SU-DHL-6 (cell line): ENCODE measurements at regions not wholly inside any gene's neighbourhood (a gene's known extent, or its start where the extent isn't known, plus 50 kb on each side); places are given as distances from the start of the nearest gene placed in this dataset.

Experiments used
- H2AFZ ChIP-seq: fragments of 200-600 bp; sonication (generic); 2 replicates; pipeline ENCODE4 v1.6.1; 2014; ENCODE audit warnings: low read depth, mild to moderate bottlenecking, moderate library complexity, mixed read lengths, antibody characterized with exemption, low read length; ENCODE audit not compliant: severe bottlenecking
- H3F3A ChIP-seq: fragments of 200-600 bp; shearing (Covaris generic); 2 replicates; pipeline ENCODE4 v1.6.0; 2016; ENCODE audit warnings: antibody characterized with exemption, mild to moderate bottlenecking; ENCODE audit not compliant: insufficient read depth
- H3K27ac ChIP-seq: fragments of 200-600 bp; sonication (generic); 2 replicates; pipeline ENCODE4 v1.5.1; 2016; ENCODE audit warnings: low read depth, mild to moderate bottlenecking, low read length, moderate library complexity, mixed read lengths
- H3K27me3 ChIP-seq: fragments of 200-600 bp; sonication (generic), shearing (Covaris generic); 2 replicates; pipeline ENCODE4 v1.6.0; 2014; ENCODE audit warnings: mild to moderate bottlenecking, low read length
- H3K36me3 ChIP-seq: fragments of 200-600 bp; sonication (generic); 2 replicates; pipeline ENCODE4 v1.6.1; 2014; ENCODE audit warnings: mild to moderate bottlenecking, low read length, mixed read lengths
- H3K4me2 ChIP-seq: fragments of 300-600, 200-600 bp; shearing (Covaris generic), sonication (generic); 2 replicates; pipeline ENCODE4 v1.6.0; 2014; ENCODE audit warnings: low read length, low read depth, mild to moderate bottlenecking; ENCODE audit not compliant: poor library complexity, severe bottlenecking
- H3K4me3 ChIP-seq: fragments of 200-600 bp; sonication (generic); 2 replicates; pipeline ENCODE4 v1.5.1; 2014; ENCODE audit warnings: antibody characterized with exemption, low read length, mild to moderate bottlenecking, mixed read lengths; ENCODE audit not compliant: insufficient read depth, poor library complexity, severe bottlenecking
- H3K79me2 ChIP-seq: fragments of 200-600 bp; sonication (generic); 2 replicates; pipeline ENCODE4 v1.6.1; 2014; ENCODE audit warnings: mild to moderate bottlenecking, low read length, moderate library complexity; ENCODE audit not compliant: insufficient read depth
- H3K9ac ChIP-seq: fragments of 200-600 bp; sonication (generic); 2 replicates; pipeline ENCODE4 v1.7.0; 2014; ENCODE audit warnings: mild to moderate bottlenecking, low read length
- H3K9me2 ChIP-seq: fragments of 200-600 bp; sonication (generic); replicated peaks from 2 replicates; pipeline ENCODE4 v1.6.1; 2014; ENCODE audit warnings: low read length; ENCODE audit not compliant: insufficient read depth
- H3K9me3 ChIP-seq: fragments of 200-600 bp; sonication (generic); 2 replicates; pipeline ENCODE4 v1.6.1; 2014; ENCODE audit warnings: low read length, mixed read lengths; ENCODE audit not compliant: insufficient read depth
- H4K20me1 ChIP-seq: fragments of 200-600 bp; sonication (generic); 2 replicates; pipeline ENCODE4 v1.6.1; 2014; ENCODE audit warnings: low read depth, mild to moderate bottlenecking, antibody characterized with exemption, low read length, moderate library complexity, mixed read lengths
- EZH2phosphoT487 ChIP-seq: fragments of 200-600 bp; sonication (generic), shearing (Covaris generic); conservative IDR thresholded peaks from 2 replicates; pipeline ENCODE4 v1.6.1; 2018; ENCODE audit warnings: mild to moderate bottlenecking, antibody characterized with exemption, low read length, moderate library complexity, mixed read lengths
- TF ChIP-seq, protein P1 (sequence below): fragments of 200-600 bp; sonication (generic); IDR thresholded peaks from one replicate; pipeline ENCODE4 v1.5.1; 2017; ENCODE audit warnings: antibody characterized with exemption, mild to moderate bottlenecking, low read length, moderate library complexity; ENCODE audit not compliant: insufficient read depth, poor library complexity, severe bottlenecking

DNA sequence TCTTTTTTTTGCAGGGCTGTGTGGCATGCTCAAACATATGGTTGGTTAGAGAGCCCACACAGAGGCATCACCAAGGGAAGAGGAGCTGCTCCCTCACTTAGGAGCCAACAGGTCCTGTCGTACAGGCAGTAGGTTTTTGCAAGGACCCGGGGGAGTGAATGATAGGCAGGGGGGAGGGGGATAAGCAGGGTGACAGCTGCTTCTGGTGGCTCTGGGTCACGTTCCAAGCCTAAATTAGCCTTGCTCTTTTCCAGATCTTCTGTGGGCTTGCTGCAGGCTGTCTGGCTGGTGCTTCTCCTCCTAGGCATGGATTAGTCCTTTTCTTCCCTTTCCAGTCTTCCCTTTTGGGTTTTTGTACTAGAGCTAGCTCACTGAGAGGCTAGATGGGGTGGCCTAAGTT, 117.7 kb upstream of the PODXL start:
- Histone ChIP-seq H3K36me3 (no peaks in the 10 kb centered on the region), H4K20me1 (no peaks in the 10 kb centered on the region), H3K27ac (no peak overlapping the region), H2AFZ (no peak overlapping the region), H3K4me3 (no peak overlapping the region), H3K79me2 (no peaks in the 10 kb centered on the region), H3K9ac (no peak overlapping the region), H3K9me3 (no peaks in the 10 kb centered on the region), H3F3A (no peaks in the 10 kb centered on the region), H3K27me3 (no peaks in the 10 kb centered on the region), H3K4me2 (no peak overlapping the region), H3K9me2 (no peaks in the 10 kb centered on the region)
- TF ChIP-seq, protein P1, sequence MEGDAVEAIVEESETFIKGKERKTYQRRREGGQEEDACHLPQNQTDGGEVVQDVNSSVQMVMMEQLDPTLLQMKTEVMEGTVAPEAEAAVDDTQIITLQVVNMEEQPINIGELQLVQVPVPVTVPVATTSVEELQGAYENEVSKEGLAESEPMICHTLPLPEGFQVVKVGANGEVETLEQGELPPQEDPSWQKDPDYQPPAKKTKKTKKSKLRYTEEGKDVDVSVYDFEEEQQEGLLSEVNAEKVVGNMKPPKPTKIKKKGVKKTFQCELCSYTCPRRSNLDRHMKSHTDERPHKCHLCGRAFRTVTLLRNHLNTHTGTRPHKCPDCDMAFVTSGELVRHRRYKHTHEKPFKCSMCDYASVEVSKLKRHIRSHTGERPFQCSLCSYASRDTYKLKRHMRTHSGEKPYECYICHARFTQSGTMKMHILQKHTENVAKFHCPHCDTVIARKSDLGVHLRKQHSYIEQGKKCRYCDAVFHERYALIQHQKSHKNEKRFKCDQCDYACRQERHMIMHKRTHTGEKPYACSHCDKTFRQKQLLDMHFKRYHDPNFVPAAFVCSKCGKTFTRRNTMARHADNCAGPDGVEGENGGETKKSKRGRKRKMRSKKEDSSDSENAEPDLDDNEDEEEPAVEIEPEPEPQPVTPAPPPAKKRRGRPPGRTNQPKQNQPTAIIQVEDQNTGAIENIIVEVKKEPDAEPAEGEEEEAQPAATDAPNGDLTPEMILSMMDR = no peak
- no peak for TF ChIP-seq EZH2phosphoT487

DNA sequence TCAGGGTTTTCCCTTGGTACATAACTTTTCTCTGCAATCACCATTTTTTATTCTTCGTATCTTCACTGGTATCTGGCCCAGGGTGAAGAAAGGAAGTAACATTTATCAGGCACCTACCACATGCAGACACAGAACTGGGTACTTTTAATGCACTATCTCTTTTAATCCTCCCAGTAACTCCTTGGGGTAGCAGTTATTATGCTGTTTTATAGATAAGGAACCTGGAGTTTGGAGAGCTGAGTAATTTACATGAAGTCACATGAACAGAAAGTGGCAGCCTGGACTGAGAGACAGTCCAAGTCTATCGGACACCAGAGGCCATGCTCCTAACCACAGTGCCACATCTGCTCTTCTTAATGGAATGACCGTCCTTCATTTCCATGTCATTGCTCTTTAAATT, 117.1 kb upstream of the PODXL start:
- H4K20me1 ChIP-seq = no peaks in the 10 kb centered on the region
- H3K79me2 ChIP-seq = no peaks in the 10 kb centered on the region
- H3K27me3 ChIP-seq = no peaks in the 10 kb centered on the region
- H3F3A ChIP-seq = no peaks in the 10 kb centered on the region
- no peak overlapping the region for H3K27ac ChIP-seq
- no peak overlapping the region for H2AFZ ChIP-seq
- no peak overlapping the region for H3K4me3 ChIP-seq
- no peaks in the 10 kb centered on the region for H3K9me3 ChIP-seq
- no peaks in the 10 kb centered on the region for H3K9me2 ChIP-seq
- H3K9ac ChIP-seq = no peak overlapping the region
- TF ChIP-seq EZH2phosphoT487 = no peak
- TF ChIP-seq, protein P1 = no peak
- no peak overlapping the region for H3K4me2 ChIP-seq
- no peaks in the 10 kb centered on the region for H3K36me3 ChIP-seq

DNA sequence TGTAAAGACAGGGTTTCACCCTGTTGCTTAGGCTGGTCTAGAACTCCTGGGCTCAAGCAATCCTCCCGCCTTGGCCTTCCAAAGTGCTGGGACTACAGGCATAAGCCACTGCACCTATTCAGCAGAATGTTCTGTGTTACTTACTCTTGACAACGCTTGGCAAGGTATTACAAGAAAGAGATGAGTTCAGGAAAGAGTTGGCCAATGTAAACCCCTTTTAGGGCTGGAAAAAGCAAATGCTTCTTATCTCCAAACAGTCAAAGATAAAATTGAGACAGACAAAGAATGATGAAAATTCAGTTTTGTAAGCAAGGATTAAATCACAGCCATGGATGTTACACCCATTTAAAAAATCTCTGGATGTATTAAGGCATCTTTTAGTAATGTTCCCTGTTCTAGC, 114.0 kb upstream of the PODXL start:
- TF ChIP-seq, protein P1 = no peak
- no peak for TF ChIP-seq EZH2phosphoT487
- H3F3A ChIP-seq = no peaks in the 10 kb centered on the region
- H3K9ac ChIP-seq = no peak overlapping the region
- H3K27ac ChIP-seq = no peak overlapping the region
- no peaks in the 10 kb centered on the region for H3K27me3 ChIP-seq
- H3K79me2 ChIP-seq = no peaks in the 10 kb centered on the region
- H2AFZ ChIP-seq = no peak overlapping the region
- H3K4me2 ChIP-seq = no peak overlapping the region
- no peaks in the 10 kb centered on the region for H3K36me3 ChIP-seq
- no peak overlapping the region for H3K4me3 ChIP-seq
- H4K20me1 ChIP-seq = no peaks in the 10 kb centered on the region
- no peaks in the 10 kb centered on the region for H3K9me3 ChIP-seq
- no peaks in the 10 kb centered on the region for H3K9me2 ChIP-seq

DNA sequence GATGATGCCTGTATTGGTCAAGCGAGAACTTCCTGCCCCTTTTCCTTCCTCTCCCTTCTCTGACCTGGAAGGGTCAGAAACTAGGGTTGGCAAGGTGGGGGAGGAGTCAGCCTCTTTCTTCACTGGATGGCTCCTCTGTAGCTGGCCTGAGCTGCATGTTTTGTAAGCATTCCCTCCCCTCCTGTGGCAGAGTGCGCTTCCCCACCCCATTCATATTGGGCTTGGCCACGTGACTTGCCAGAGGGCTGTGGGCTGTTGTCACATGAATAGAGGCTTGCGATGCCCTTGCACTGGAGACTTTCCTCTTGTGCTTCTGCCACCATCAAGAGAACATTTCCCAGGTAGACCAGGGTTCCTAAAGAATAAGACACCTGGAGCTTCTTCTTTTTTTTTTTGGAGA, 111.3 kb upstream of the PODXL start:
- Histone ChIP-seq H3K27me3 (no peaks in the 10 kb centered on the region), H3K9ac (no peak overlapping the region), H4K20me1 (no peaks in the 10 kb centered on the region), H3K9me3 (no peaks in the 10 kb centered on the region), H3K4me2 (no peak overlapping the region), H3K4me3 (no peak overlapping the region), H3K27ac (no peak overlapping the region), H3K79me2 (no peaks in the 10 kb centered on the region), H3F3A (no peaks in the 10 kb centered on the region), H3K36me3 (no peaks in the 10 kb centered on the region), H2AFZ (no peak overlapping the region), H3K9me2 (no peaks in the 10 kb centered on the region)
- TF ChIP-seq EZH2phosphoT487 = no peak
- TF ChIP-seq, protein P1 = no peak
